Adrenal gland (tissue), 9 donors: ENCODE measurements at regions not wholly inside any gene's neighbourhood (a gene's known extent, or its start where the extent isn't known, plus 50 kb on each side); places are given as distances from the start of the nearest gene placed in this dataset.

Source experiments
- DNase-seq, 7 donors: peaks; one replicate each; pipeline ENCODE4 v3.0.0-alpha.2; 2019 to 2020
- H3K27ac ChIP-seq, 5 donors: fragments of 200-600 bp; sonication (generic) in 4 of 5; 1 replicate in 3 of 5; 2 replicates in 2 of 5; pipeline versions ENCODE4 v1.5.1 to v1.8.0; 2016 to 2020; ENCODE audit warnings: mild to moderate bottlenecking in 1 of 5
- H3K27me3 ChIP-seq: fragments of 200-600 bp; 2 replicates; pipeline ENCODE4 v1.8.0; 2021
- H3K36me3 ChIP-seq, 2 donors: fragments of 200-600 bp; replicated peaks in 1 of 2; 1 replicate in 1 of 2; 2 replicates in 1 of 2; pipeline versions ENCODE4 v1.5.1 to v1.8.0; 2018 to 2022
- H3K4me1 ChIP-seq, 2 donors: fragments of 200-600 bp; replicated peaks in 1 of 2; 1 replicate in 1 of 2; 2 replicates in 1 of 2; pipeline versions ENCODE4 v1.5.1 to v1.8.0; 2018 to 2021
- H3K4me3 ChIP-seq, 4 donors: fragments of 200-600 bp; sonication (generic) in 3 of 4; one replicate each; pipeline ENCODE4 v1.5.1; 2016 to 2018
- H3K9me3 ChIP-seq, 3 donors: fragments of 200-600 bp; sonication (generic) in 1 of 3; replicated peaks in 1 of 3; 1 replicate in 2 of 3; 2 replicates in 1 of 3; pipeline versions ENCODE4 v1.5.1 to v1.8.0; 2016 to 2021
- CTCF ChIP-seq, 6 experiments: fragments of 450-650 bp in 4 of 6; fragments of 200-600 bp in 2 of 6; sonication (generic) in 1 of 6; IDR thresholded peaks; 1 replicate in 5 of 6; 2 replicates in 1 of 6; pipeline versions ENCODE4 v1.5.1 to v1.8.0; 2016 to 2021; ENCODE audit warnings: antibody characterized with exemption in 6 of 6, mild to moderate bottlenecking in 2 of 6, moderate library complexity in 1 of 6
- POLR2A ChIP-seq, 2 donors: fragments of 450-650 bp; IDR thresholded peaks; one replicate each; pipeline ENCODE4 v1.6.1; 2017; ENCODE audit warnings: antibody characterized with exemption in 2 of 2, mild to moderate bottlenecking in 2 of 2, moderate library complexity in 1 of 2
- WGBS, 4 donors: extraction: QIAGEN DNeasy Blood & Tissue Kit in 2 of 4; methylation state at CpG; one replicate each; pipeline versions ENCODE4 v1.1.5 to v1.1.7; 2013 to 2017; 5-methylcytosine and 5-hydroxymethylcytosine counted together
- intact Hi-C, 2 donors: fragments of 100-400 bp; cut with DNase I; formaldehyde crosslinking; loops; one replicate each; pipeline versions ENCODE4 v1.14.1 to v1.15.0; 2022 to 2023
- donor health status: healthy with polysubstance abuse.
- donor health status: Bipolar disorder and iron deficiency.
- donor health status: DM: yes; HTN: yes; CAD: no.
- donor health status: DM: no; HTN: no; CAD: no.
- donor health status: DM: no; HTN: no; CAD: no.

- intact Hi-C loops, result no loop called here
- TF ChIP-seq POLR2A (IDR thresholded peaks at IDR 0.05) (no peak), CTCF (IDR thresholded peaks at IDR 0.05) (no peak)
- no peaks in the 10 kb centered on the region for H3K9me3 ChIP-seq
- peaks cover 2 to 3% of the 10 kb centered on the region in 2 donors for H3K4me1 ChIP-seq
- no peak for DNase-seq
- no peak overlapping the region for H3K27ac ChIP-seq
- H3K27me3 ChIP-seq, result no peaks in the 10 kb centered on the region
- H3K36me3 ChIP-seq, result no peaks in the 10 kb centered on the region
- H3K4me3 ChIP-seq, result no peak overlapping the region
Observed at GRCh38 chr12:104850781-104851180, 107.3 kb downstream of the SLC41A2 start.

GRCh38 chr12:104846056-104846767 lies 111.9 kb downstream of the SLC41A2 start:
- WGBS, 4 donors, result 69 to 100% (median 98%) methylated on average over 2 of the region's 2 CpGs
- no peak overlapping the region for H3K4me3 ChIP-seq
- no peaks in the 10 kb centered on the region for H3K36me3 ChIP-seq
- DNase-seq, result no peak
- no peak overlapping the region for H3K27ac ChIP-seq
- peaks cover 4 to 8% of the 10 kb centered on the region in 2 donors for H3K4me1 ChIP-seq
- no peaks in the 10 kb centered on the region for H3K27me3 ChIP-seq
- intact Hi-C loops, result no loop called here
- TF ChIP-seq POLR2A (IDR thresholded peaks at IDR 0.05) (no peak), CTCF (IDR thresholded peaks at IDR 0.05) (no peak)
- H3K9me3 ChIP-seq, result no peaks in the 10 kb centered on the region

GRCh38 chr12:104844123-104844522 lies 114.0 kb downstream of the SLC41A2 start:
- H3K4me3 ChIP-seq, result no peak overlapping the region
- 96 to 100% (median 98%) methylated on average over 1 of the region's 1 CpG for WGBS, 4 donors
- H3K27me3 ChIP-seq, result no peaks in the 10 kb centered on the region
- no peaks in the 10 kb centered on the region for H3K9me3 ChIP-seq
- no peaks in the 10 kb centered on the region for H3K36me3 ChIP-seq
- TF ChIP-seq CTCF (IDR thresholded peaks at IDR 0.05) (no peak), POLR2A (IDR thresholded peaks at IDR 0.05) (no peak)
- no peak for DNase-seq
- peaks cover 4 to 8% of the 10 kb centered on the region in 2 donors for H3K4me1 ChIP-seq
- intact Hi-C loops, result no loop called here
- H3K27ac ChIP-seq, result no peak overlapping the region

GRCh38 chr12:104840262-104840661 lies 117.8 kb downstream of the SLC41A2 start:
- Histone ChIP-seq H3K27ac (no peak overlapping the region), H3K9me3 (no peaks in the 10 kb centered on the region), H3K27me3 (no peaks in the 10 kb centered on the region), H3K36me3 (no peaks in the 10 kb centered on the region), H3K4me1 (no peaks in the 10 kb centered on the region), H3K4me3 (no peak overlapping the region)
- no peak for TF ChIP-seq CTCF (IDR thresholded peaks at IDR 0.05)
- TF ChIP-seq POLR2A (IDR thresholded peaks at IDR 0.05), result no peak
- 92 to 100% (median 97%) methylated on average over 1 of the region's 1 CpG for WGBS, 4 donors
- intact Hi-C loops, result no loop called here
- DNase-seq, result no peak
